Hematopoietic multipotent progenitor cell treated with erythropoietin and hydrocortisone succinate and interleukin-3 and kit ligand, for 6 days (in vitro differentiated cells): ENCODE measurements at regions not wholly inside any gene's neighbourhood (a gene's known extent, or its start where the extent isn't known, plus 50 kb on each side); places are given as distances from the start of the nearest gene placed in this dataset.
A peak's percentile ranks its signal among the peaks of the same experiment; 100 is the strongest.
"Not testable (repeated sequence)": the region's sequence is repeated elsewhere in the genome, so short reads cannot be mapped to it uniquely, and the experiment has no call there.

ENCODE experiments used
- DNase-seq: peaks from one replicate; pipeline ENCODE4 v3.0.0-alpha.2; 2015

GRCh38 chr12:95358111-95359083 lies 115.6 kb upstream of the METAP2 start:
- no peak for DNase-seq

- DNase-seq = no peak
Observed at GRCh38 chr12:95365912-95366311, 108.0 kb upstream of the METAP2 start.

- no peak for DNase-seq
Observed at GRCh38 chr12:95368931-95369330, 105.0 kb upstream of the METAP2 start.

GRCh38 chr12:95371571-95371970 lies 102.4 kb upstream of the METAP2 start:
- DNase-seq = no peak

- DNase-seq = not testable (repeated sequence)
Observed at GRCh38 chr12:95379481-95379880, 94.5 kb upstream of the METAP2 start.

- not testable (repeated sequence) for DNase-seq
Observed at GRCh38 chr12:95380334-95380733, 93.6 kb upstream of the METAP2 start.

- DNase-seq = no peak
Observed at GRCh38 chr12:95380997-95381786, 92.8 kb upstream of the METAP2 start.

GRCh38 chr12:95383920-95384319 lies 90.0 kb upstream of the METAP2 start:
- DNase-seq = not testable (repeated sequence)

GRCh38 chr12:95384785-95385184 lies 89.2 kb upstream of the METAP2 start:
- no peak for DNase-seq

- DNase-seq = peak; percentile 63
Observed at GRCh38 chr12:95385246-95386035, 88.5 kb upstream of the METAP2 start.

GRCh38 chr12:95386051-95386450 lies 87.9 kb upstream of the METAP2 start:
- no peak for DNase-seq

- not testable (repeated sequence) for DNase-seq
Observed at GRCh38 chr12:95388260-95388659, 85.7 kb upstream of the METAP2 start.

- no peak for DNase-seq
Observed at GRCh38 chr12:95390192-95390591, 83.8 kb upstream of the METAP2 start.

- no peak for DNase-seq
Observed at GRCh38 chr12:95390932-95391331, 83.0 kb upstream of the METAP2 start.

GRCh38 chr12:95393191-95393790 lies 80.7 kb upstream of the METAP2 start:
- no peak for DNase-seq

- DNase-seq = no peak
Observed at GRCh38 chr12:95395696-95396095, 78.3 kb upstream of the METAP2 start.

- DNase-seq = no peak
Observed at GRCh38 chr12:95396849-95397468, 77.0 kb upstream of the METAP2 start.

- DNase-seq = no peak
Observed at GRCh38 chr12:95397571-95397970, 76.4 kb upstream of the METAP2 start.

GRCh38 chr12:95402096-95402495 lies 71.9 kb upstream of the METAP2 start:
- no peak for DNase-seq

- DNase-seq = no peak
Observed at GRCh38 chr12:95408201-95408600, 65.8 kb upstream of the METAP2 start.

GRCh38 chr12:95411057-95411456 lies 62.9 kb upstream of the METAP2 start:
- no peak for DNase-seq

- no peak for DNase-seq
Observed at GRCh38 chr12:95411466-95411865, 62.5 kb upstream of the METAP2 start.
